Rectal smooth muscle tissue (tissue), 1 donor: ENCODE measurements at regions not wholly inside any gene's neighbourhood (a gene's known extent, or its start where the extent isn't known, plus 50 kb on each side); places are given as distances from the start of the nearest gene placed in this dataset.
"Not testable (repeated sequence)": the region's sequence is repeated elsewhere in the genome, so short reads cannot be mapped to it uniquely, and the experiment has no call there.

ENCODE experiments used
- H3K27ac ChIP-seq: one replicate; pipeline ENCODE4 v1.7.0; 2013; ENCODE audit warnings: low read depth, low read length, inconsistent platforms
- H3K27me3 ChIP-seq: one replicate; pipeline ENCODE4 v1.7.0; 2013; ENCODE audit warnings: low read length; ENCODE audit not compliant: control insufficient read depth, insufficient read depth
- H3K36me3 ChIP-seq: one replicate; pipeline ENCODE4 v1.7.0; 2013; ENCODE audit warnings: low read length; ENCODE audit not compliant: control insufficient read depth, insufficient read depth
- H3K4me1 ChIP-seq: one replicate; pipeline ENCODE4 v1.7.0; 2013; ENCODE audit warnings: low read length; ENCODE audit not compliant: control insufficient read depth, insufficient read depth
- H3K4me3 ChIP-seq: one replicate; pipeline ENCODE4 v1.7.0; 2013; ENCODE audit warnings: low read length
- H3K9ac ChIP-seq: one replicate; pipeline ENCODE4 v1.7.0; 2013; ENCODE audit warnings: low read length

DNA sequence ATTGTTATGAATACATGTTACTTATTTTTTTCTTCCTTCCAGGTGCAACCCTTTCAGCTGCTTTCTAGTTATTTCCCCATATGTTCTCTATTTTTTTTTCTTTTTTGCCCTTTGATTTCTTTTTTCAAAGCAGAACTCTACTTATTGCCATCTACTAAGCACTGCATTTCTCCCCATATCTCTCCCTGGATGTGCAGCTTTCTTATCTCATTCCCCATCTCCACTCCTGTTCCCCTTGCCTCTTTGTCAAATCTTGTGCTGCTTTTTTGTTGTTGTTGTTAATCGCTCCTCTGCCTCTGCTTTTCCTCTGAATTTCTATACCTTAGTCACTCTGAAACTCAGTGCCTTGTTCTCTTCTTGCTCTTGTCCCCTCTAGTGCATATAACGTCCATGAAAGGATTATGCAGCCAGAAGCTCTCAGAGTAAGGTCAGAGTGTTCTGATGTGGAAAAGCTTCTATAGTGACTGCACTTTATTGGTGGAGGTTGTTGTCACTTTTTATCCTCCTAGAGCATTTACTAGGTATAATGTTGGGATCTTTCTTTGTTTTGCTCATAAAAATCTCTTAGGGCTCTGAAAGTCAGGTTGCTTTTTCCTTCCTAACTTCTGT is 51.1 kb upstream of the JADE1 start:
- Histone ChIP-seq H3K9ac (no peak overlapping the region), H3K36me3 (no peaks in the 10 kb centered on the region), H3K4me3 (no peak overlapping the region), H3K27ac (no peak overlapping the region), H3K27me3 (no peaks in the 10 kb centered on the region), H3K4me1 (no peaks in the 10 kb centered on the region)

- Histone ChIP-seq H3K27ac (no peak overlapping the region), H3K4me3 (no peak overlapping the region), H3K36me3 (no peaks in the 10 kb centered on the region), H3K9ac (no peak overlapping the region), H3K4me1 (no peaks in the 10 kb centered on the region), H3K27me3 (no peaks in the 10 kb centered on the region)
Observed at GRCh38 chr4:128757712-128758111, 51.8 kb upstream of the JADE1 start.

DNA sequence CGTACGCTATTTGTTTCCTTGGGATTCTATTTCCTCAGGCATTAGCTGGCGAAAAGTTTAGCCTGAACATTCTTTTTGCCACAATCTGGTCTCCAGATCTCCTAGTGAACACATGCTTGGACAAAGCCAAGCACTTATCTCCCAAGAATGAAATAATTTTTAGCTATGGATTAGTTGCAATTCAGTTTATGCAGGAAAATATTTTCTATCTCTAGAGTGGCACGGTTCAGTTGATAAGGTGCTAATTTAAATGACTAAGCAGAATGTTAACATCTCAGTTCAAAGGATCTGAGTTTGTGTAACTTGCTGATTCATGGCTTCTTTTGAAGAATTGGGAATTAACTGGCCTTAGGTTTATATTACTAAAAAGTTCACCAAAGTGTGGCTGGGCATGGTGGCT is 58.1 kb upstream of the JADE1 start:
- H3K4me3 ChIP-seq: no peak overlapping the region
- no peaks in the 10 kb centered on the region for H3K36me3 ChIP-seq
- H3K9ac ChIP-seq: no peak overlapping the region
- no peaks in the 10 kb centered on the region for H3K27me3 ChIP-seq
- H3K27ac ChIP-seq: no peak overlapping the region
- H3K4me1 ChIP-seq: no peaks in the 10 kb centered on the region

DNA sequence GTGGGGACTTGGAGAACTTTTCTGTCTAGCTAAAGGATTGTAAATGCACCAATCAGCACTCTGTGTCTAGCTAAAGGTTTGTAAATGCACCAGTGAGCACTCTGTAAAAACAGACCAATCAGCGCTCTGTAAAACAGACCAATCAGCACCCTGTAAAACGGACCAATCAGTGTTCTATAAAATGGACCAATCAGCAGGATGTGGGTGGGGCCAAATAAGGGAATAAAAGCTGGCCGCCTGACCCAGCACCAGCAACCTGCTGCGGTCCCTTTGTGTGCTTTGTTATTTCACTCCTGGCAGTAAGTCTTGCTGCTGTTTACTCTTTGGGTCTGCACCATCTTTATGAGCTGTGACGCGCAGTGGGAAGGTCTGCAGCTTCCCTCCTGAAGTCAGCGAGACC is 67.8 kb upstream of the JADE1 start:
- H3K36me3 ChIP-seq, H3K4me1 ChIP-seq, H3K27me3 ChIP-seq, H3K4me3 ChIP-seq, H3K27ac ChIP-seq, H3K9ac ChIP-seq: not testable (repeated sequence)

DNA sequence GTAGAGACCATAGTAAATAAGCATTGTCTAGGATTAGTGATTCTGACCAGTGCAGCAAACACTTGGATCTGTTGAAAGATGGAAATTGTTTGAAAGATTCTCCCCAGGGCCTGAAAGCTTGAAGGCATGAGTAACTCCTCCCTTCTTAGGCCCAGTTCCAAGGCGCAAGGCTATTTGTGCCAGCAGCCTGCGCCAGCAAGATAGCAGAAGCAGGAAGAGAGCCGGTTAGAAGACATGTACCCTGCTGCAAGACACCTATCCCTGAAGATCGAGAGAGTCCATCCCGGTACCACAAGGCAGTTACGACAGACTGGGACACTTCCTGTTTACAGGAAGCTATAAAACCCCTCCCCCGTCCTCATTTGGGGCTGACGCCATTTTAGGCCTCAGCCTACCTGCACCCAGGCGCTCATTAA is 72.4 kb upstream of the JADE1 start:
- Histone ChIP-seq H3K27ac (no peak overlapping the region), H3K9ac (no peak overlapping the region)

DNA sequence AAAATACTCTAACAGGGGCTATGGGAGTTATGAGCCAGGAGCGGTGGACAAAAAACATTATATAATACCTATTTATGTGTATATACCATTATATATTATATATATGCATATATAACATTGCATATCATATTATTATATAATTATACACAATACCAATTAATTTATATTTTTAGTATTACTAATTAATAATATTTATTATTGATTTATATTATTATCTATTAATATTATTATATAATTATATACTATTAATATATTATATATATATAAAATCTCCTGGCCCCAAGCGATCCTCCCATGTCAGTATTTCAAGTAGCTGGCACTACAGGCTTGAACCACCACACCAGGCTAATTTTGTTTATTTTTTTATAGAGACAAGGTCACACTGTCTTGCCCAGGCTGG is 73.8 kb upstream of the JADE1 start:
- Histone ChIP-seq H3K4me1 (no peaks in the 10 kb centered on the region), H3K9ac (no peak overlapping the region), H3K36me3 (no peaks in the 10 kb centered on the region), H3K4me3 (no peak overlapping the region), H3K27ac (no peak overlapping the region), H3K27me3 (no peaks in the 10 kb centered on the region)

More for the DNA sequence above, 72.4 kb upstream of the JADE1 start:
- Histone ChIP-seq H3K27me3 (no peaks in the 10 kb centered on the region), H3K36me3 (no peaks in the 10 kb centered on the region), H3K4me3 (no peak overlapping the region), H3K4me1 (no peaks in the 10 kb centered on the region)

DNA sequence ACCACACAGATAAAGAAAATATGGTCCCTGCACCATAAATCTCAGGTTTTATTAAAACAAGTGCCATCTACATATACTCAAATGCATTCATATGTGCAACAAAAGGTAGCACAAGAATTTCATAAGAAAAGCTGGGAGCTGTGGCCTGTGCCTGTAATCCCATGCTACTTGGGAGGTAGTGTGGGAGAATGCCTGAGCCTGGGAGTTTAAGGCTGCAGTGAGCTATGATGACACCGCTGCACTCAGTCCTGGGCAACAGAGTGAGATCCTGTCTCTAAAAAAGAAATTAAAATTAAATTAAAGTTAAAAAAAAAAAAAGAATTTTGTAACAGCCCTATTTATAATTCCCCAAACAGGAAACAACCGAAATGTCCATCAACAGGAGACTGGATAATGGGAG is 81.3 kb upstream of the JADE1 start:
- no peaks in the 10 kb centered on the region for H3K36me3 ChIP-seq
- H3K9ac ChIP-seq: no peak overlapping the region
- H3K4me1 ChIP-seq: peaks cover 3% of the 10 kb centered on the region
- H3K4me3 ChIP-seq: no peak overlapping the region
- H3K27me3 ChIP-seq: no peaks in the 10 kb centered on the region
- H3K27ac ChIP-seq: no peak overlapping the region

- Histone ChIP-seq H3K4me1 (peaks cover 3% of the 10 kb centered on the region), H3K36me3 (no peaks in the 10 kb centered on the region), H3K9ac (no peak overlapping the region), H3K27me3 (no peaks in the 10 kb centered on the region), H3K4me3 (no peak overlapping the region), H3K27ac (no peak overlapping the region)
Observed at GRCh38 chr4:128727658-128728057, 81.8 kb upstream of the JADE1 start.

DNA sequence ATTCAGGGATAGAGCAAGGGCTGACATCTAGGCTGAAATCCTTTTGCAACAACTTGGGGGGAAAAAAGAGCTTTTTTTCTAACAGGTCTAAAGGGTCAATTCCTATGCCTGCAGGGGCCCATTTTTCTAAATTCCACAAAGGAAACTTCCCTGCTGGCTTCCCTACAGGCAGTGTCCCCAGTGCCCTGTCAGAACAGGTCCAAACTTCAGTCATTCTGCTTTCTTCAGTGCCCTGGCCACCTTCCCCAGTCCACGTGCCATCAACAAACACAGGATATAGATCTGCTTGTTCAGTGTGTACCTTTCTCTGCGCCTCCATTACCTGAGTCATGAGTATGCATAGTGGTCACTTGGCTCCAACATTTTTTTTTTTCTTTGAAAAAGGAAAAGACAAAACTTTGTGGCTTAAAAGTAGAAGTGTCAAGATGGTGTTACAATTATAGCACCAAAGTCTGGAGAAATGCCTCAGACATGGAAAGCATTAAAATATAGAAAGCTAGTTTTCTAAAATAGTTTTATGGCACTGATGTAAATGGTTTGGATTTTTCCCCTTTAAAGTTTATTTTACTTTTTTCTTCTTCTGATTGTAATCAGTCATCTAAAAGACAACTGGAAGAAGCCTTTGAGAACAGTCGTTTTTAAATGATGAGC is 84.0 kb upstream of the JADE1 start:
- H3K36me3 ChIP-seq: no peaks in the 10 kb centered on the region
- no peak overlapping the region for H3K27ac ChIP-seq
- H3K4me1 ChIP-seq: peaks cover 9% of the 10 kb centered on the region
- no peak overlapping the region for H3K4me3 ChIP-seq
- H3K27me3 ChIP-seq: no peaks in the 10 kb centered on the region
- H3K9ac ChIP-seq: no peak overlapping the region

DNA sequence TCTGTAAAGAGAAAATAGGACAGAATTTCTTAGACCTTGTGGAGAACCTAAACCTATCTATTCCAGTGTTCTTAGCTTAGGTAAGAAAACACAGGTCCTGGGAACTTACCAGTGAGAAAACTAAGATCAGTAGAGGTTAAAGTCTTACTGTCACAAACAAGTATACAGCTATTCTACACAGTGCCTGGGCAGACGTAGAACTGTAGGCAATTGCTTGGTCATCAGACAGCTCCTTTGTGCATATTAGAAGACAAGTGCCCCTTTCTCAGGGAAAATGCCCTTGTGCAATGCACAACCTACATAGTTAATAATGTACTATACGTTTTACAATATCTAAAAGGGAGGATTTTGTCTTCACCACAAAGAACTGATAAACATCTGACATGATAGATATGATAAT is 86.6 kb upstream of the JADE1 start:
- H3K9ac ChIP-seq: no peak overlapping the region
- no peaks in the 10 kb centered on the region for H3K36me3 ChIP-seq
- no peak overlapping the region for H3K4me3 ChIP-seq
- H3K27me3 ChIP-seq: no peaks in the 10 kb centered on the region
- H3K4me1 ChIP-seq: peaks cover 9% of the 10 kb centered on the region
- no peak overlapping the region for H3K27ac ChIP-seq

DNA sequence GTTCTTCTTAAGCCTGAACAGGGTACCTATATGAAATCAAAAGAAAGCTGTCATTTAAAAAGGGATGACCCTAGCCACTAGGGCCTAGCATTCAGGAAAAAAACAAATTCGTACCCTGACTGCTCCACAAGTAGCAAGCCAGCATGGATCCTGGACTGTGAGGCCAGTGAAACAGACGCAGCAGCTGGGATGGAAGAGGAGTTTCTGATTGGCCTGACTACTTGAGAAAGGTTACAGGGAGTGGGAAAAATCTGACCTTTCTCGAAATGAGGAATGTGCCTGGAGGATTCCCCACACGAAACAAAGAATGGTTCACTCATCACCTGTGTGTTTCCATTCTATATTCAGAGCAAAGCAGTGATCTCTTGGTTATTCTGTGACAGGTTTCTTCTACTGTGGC is 87.6 kb upstream of the JADE1 start:
- Histone ChIP-seq H3K36me3 (no peaks in the 10 kb centered on the region), H3K27me3 (no peaks in the 10 kb centered on the region), H3K4me3 (no peak overlapping the region), H3K4me1 (peaks cover 12% of the 10 kb centered on the region), H3K27ac (no peak overlapping the region), H3K9ac (no peak overlapping the region)

DNA sequence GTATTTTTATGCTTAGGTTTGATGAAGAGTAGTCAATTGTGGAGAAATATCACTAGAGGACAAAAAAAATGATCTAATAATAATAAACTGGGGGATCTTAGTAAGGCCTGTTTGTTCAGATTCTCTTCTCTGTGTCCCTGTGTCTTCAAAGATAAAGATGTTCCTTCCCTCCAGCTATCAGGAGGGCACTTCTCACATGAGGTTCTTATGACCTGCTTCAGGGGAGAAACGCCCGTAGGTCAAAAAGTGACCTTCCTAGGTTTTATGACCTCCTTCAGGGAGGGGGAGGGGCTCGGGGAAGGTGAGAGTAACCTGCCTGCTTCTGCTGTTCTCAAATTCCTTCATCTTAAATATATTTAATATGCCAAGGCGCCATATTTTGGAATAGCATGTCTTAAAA is 89.2 kb upstream of the JADE1 start:
- Histone ChIP-seq H3K4me1 (peaks cover 15% of the 10 kb centered on the region), H3K36me3 (no peaks in the 10 kb centered on the region), H3K4me3 (no peak overlapping the region), H3K27ac (no peak overlapping the region), H3K27me3 (no peaks in the 10 kb centered on the region), H3K9ac (no peak overlapping the region)

DNA sequence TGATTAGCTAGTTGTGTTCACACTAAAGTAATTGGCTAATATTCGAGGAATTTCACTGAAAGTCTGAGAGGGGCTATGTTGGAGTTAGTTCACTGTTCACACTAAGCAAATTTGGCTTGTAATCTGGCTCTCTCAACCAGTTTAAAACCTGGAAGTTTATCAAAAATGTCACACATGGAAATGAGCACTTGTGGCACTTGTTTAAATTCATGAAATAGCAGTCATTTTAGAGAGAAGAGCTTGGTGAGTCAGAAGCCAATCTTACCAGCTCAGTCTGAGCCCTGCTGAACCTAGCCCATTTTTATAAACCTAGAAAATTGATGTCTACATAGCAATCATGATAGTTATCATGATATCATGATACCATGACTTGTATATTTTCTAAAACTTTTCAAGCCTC is 90.7 kb upstream of the JADE1 start:
- H3K9ac ChIP-seq: no peak overlapping the region
- no peak overlapping the region for H3K27ac ChIP-seq
- peaks cover 15% of the 10 kb centered on the region for H3K4me1 ChIP-seq
- H3K27me3 ChIP-seq: no peaks in the 10 kb centered on the region
- no peak overlapping the region for H3K4me3 ChIP-seq
- no peaks in the 10 kb centered on the region for H3K36me3 ChIP-seq
